Prostate gland (tissue), 2 donors: ENCODE measurements at regions not wholly inside any gene's neighbourhood (a gene's known extent, or its start where the extent isn't known, plus 50 kb on each side); places are given as distances from the start of the nearest gene placed in this dataset.

Source experiments
- DNase-seq: peaks from one replicate; pipeline ENCODE4 v3.0.0-alpha.2; 2019; ENCODE audit warnings: low spot score
- H3K27ac ChIP-seq, 2 donors: fragments of 200-600 bp; sonication (generic); 2 replicates each; pipeline ENCODE4 v1.5.1; 2017 to 2019
- H3K27me3 ChIP-seq: fragments of 200-600 bp; sonication (generic); replicated peaks from 2 replicates; pipeline ENCODE4 v1.5.1; 2019; ENCODE audit not compliant: insufficient read depth
- H3K36me3 ChIP-seq, 2 donors: fragments of 200-600 bp; sonication (generic); 1 replicate in 1 of 2; 2 replicates in 1 of 2; pipeline versions ENCODE4 v1.5.1 to v1.8.1; 2017 to 2019
- H3K4me1 ChIP-seq: fragments of 200-600 bp; sonication (generic); replicated peaks from 2 replicates; pipeline ENCODE4 v1.5.1; 2019
- H3K4me3 ChIP-seq, 2 donors: fragments of 200-600 bp; sonication (generic); 2 replicates each; pipeline ENCODE4 v1.5.1; 2017 to 2019
- H3K9me3 ChIP-seq: fragments of 200-600 bp; sonication (generic); 2 replicates; pipeline ENCODE4 v1.5.1; 2017
- POLR2A ChIP-seq: fragments of 450-650 bp; IDR thresholded peaks from one replicate; pipeline ENCODE4 v1.6.1; 2016; ENCODE audit warnings: antibody characterized with exemption, mild to moderate bottlenecking
- POLR2AphosphoS5 ChIP-seq: sonication (generic); formaldehyde crosslinking; IDR thresholded peaks from one replicate; pipeline ENCODE4 v1.6.1; 2017; ENCODE audit warnings: antibody characterized with exemption
- WGBS: methylation state at CpG from one replicate; pipeline ENCODE4 v1.1.5; 2018; 5-methylcytosine and 5-hydroxymethylcytosine counted together
- intact Hi-C: fragments of 100-400 bp; cut with DNase I; formaldehyde crosslinking; loops from one replicate; pipeline ENCODE4 v1.14.2; 2022
- TF ChIP-seq, protein P1 (sequence below), 4 experiments: fragments of 200-600 bp in 2 of 4; fragments of 450-650 bp in 2 of 4; sonication (generic) in 2 of 4; IDR thresholded peaks; 1 replicate in 3 of 4; 2 replicates in 1 of 4; pipeline ENCODE4 v1.5.1; 2016 to 2019; ENCODE audit warnings: antibody characterized with exemption in 4 of 4, mild to moderate bottlenecking in 2 of 4, moderate library complexity in 2 of 4

DNA sequence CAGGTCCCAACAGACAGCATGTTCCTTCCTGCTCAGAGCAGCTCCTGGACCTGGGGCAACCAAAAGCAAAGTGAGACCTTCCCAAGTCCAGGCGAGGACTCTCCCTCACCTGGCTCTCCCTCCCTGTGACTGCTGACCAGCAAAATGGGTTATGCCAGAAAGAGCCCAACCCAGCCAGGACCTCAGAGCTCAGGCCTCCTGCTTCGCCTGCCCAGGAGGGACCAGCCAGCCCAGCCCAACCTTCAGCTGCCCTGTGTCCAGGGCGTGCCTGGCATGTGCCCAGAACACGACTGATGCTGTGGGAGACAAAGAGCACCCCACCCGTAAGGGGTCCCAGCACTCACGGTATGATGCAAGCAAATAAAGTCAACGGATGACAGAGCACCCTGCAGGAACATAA lies 74.0 kb upstream of the CST7 start:
- intact Hi-C loops, result no loop called here
- Histone ChIP-seq H3K36me3 (no peaks in the 10 kb centered on the region), H3K4me3 (no peak overlapping the region), H3K27me3 (no peaks in the 10 kb centered on the region), H3K9me3 (no peaks in the 10 kb centered on the region), H3K27ac (no peak overlapping the region), H3K4me1 (no peaks in the 10 kb centered on the region)
- TF ChIP-seq, protein P1, sequence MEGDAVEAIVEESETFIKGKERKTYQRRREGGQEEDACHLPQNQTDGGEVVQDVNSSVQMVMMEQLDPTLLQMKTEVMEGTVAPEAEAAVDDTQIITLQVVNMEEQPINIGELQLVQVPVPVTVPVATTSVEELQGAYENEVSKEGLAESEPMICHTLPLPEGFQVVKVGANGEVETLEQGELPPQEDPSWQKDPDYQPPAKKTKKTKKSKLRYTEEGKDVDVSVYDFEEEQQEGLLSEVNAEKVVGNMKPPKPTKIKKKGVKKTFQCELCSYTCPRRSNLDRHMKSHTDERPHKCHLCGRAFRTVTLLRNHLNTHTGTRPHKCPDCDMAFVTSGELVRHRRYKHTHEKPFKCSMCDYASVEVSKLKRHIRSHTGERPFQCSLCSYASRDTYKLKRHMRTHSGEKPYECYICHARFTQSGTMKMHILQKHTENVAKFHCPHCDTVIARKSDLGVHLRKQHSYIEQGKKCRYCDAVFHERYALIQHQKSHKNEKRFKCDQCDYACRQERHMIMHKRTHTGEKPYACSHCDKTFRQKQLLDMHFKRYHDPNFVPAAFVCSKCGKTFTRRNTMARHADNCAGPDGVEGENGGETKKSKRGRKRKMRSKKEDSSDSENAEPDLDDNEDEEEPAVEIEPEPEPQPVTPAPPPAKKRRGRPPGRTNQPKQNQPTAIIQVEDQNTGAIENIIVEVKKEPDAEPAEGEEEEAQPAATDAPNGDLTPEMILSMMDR (IDR thresholded peaks at IDR 0.05), result no peak
- TF ChIP-seq POLR2AphosphoS5 (no peak), POLR2A (no peak)
- WGBS, result 62% methylated on average over 7 of the region's 7 CpGs
- no peak for DNase-seq

DNA sequence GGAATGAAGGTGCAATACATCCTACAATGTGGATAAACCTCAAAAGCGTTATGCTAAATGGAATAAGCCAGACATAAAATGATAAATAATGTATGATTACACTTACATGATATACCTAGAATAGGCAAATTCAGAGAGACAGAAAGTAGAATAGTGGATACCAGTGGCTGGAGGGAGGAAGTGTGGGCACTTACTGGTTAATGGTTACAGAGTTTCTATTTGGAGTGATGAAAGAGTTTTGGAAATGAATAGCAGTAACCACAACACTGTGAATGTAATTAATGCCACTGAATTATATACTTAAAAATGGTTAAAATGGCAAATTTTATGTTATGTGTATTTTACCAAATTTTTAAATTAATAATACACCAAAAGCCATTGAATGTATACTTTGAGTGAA lies 71.4 kb upstream of the CST7 start:
- DNase-seq, result no peak
- H3K9me3 ChIP-seq, result no peaks in the 10 kb centered on the region
- H3K27ac ChIP-seq, result no peak overlapping the region
- no peak for TF ChIP-seq POLR2A
- TF ChIP-seq, protein P1 (IDR thresholded peaks at IDR 0.05), result no peak
- TF ChIP-seq POLR2AphosphoS5, result no peak
- intact Hi-C loops, result no loop called here
- H3K4me1 ChIP-seq, result no peaks in the 10 kb centered on the region
- no peaks in the 10 kb centered on the region for H3K27me3 ChIP-seq
- 96% methylated on average over 1 of the region's 1 CpG for WGBS
- no peaks in the 10 kb centered on the region for H3K36me3 ChIP-seq
- no peak overlapping the region for H3K4me3 ChIP-seq

DNA sequence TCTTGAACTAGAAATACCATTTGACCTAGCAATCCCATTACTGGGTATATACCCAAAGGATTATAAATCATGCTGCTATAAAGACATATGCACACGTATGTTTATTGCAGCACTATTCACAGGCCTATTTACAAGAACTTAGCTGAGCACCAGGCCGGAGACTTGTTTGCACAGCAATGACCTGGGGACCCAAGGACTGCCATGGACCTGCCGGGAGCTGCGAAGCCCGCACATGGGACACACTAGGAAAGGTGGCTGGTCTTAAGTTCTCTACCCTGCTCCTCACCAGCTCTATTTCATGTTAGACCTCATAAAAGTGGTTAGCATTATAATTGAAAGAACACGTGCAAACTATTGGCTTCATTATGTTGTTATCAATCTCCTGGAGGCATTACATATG lies 70.4 kb upstream of the CST7 start:
- Histone ChIP-seq H3K4me3 (no peak overlapping the region), H3K27me3 (no peaks in the 10 kb centered on the region), H3K36me3 (no peaks in the 10 kb centered on the region), H3K27ac (no peak overlapping the region), H3K4me1 (no peaks in the 10 kb centered on the region), H3K9me3 (no peaks in the 10 kb centered on the region)
- TF ChIP-seq POLR2A, result no peak
- TF ChIP-seq POLR2AphosphoS5, result no peak
- TF ChIP-seq, protein P1 (IDR thresholded peaks at IDR 0.05), result no peak
- WGBS, result 85% methylated on average over 6 of the region's 6 CpGs
- peak; percentile 2 for DNase-seq
- intact Hi-C loops, result no loop called here

DNA sequence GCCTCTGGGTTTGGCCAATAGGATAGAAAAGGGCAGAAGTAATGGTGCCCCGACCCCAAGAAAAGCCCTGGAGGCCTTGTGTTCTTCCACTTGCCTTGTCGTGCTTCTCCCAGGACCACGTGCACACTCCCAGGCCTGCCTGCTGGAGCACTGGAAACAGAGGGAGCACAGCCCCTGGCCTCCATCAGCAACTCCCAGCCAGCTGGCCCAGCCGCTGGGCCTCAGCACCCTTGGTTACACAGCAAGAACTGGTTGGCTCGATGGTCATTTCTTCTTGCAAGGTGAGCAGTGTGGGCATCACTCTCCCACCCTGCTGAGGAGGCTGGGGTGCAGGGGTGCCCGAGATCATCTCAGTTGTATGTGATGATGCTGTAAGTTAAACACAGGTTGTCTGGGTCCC lies 69.2 kb upstream of the CST7 start:
- H3K4me1 ChIP-seq, result no peaks in the 10 kb centered on the region
- WGBS, result 86% methylated on average over 6 of the region's 6 CpGs
- H3K36me3 ChIP-seq, result no peaks in the 10 kb centered on the region
- H3K4me3 ChIP-seq, result no peak overlapping the region
- no peak for TF ChIP-seq POLR2AphosphoS5
- TF ChIP-seq, protein P1 (IDR thresholded peaks at IDR 0.05), result no peak
- TF ChIP-seq POLR2A, result no peak
- no peaks in the 10 kb centered on the region for H3K9me3 ChIP-seq
- intact Hi-C loops, result no loop called here
- H3K27me3 ChIP-seq, result no peaks in the 10 kb centered on the region
- H3K27ac ChIP-seq, result no peak overlapping the region
- no peak for DNase-seq

DNA sequence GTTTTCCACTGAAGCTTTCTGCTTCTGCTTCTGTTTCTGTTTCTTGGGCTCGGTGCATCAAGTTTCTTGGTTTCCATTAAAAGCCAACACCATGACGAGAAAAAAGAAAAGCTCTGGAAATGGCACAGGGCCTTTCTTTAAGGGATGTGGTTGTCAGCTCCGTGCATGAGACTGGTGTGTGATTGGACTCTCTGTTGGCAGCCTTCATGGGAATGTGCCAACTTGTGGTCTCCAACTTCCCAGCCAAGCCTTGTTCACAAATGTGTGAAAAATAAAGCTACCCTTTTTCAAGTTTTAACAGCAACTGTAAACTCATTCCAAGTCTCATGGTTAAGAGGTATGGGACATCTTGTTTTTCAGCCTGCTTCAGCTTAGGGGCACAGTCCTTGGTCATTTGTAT lies 68.7 kb upstream of the CST7 start:
- intact Hi-C loops, result no loop called here
- DNase-seq, result no peak
- Histone ChIP-seq H3K27me3 (no peaks in the 10 kb centered on the region), H3K9me3 (no peaks in the 10 kb centered on the region), H3K36me3 (no peaks in the 10 kb centered on the region), H3K4me1 (no peaks in the 10 kb centered on the region), H3K4me3 (no peak overlapping the region), H3K27ac (no peak overlapping the region)
- TF ChIP-seq POLR2AphosphoS5, result no peak
- TF ChIP-seq, protein P1 (IDR thresholded peaks at IDR 0.05), result no peak
- TF ChIP-seq POLR2A, result no peak
- 63% methylated on average over 3 of the region's 3 CpGs for WGBS
